SK-N-SH (cell line): ENCODE measurements at regions not wholly inside any gene's neighbourhood (a gene's known extent, or its start where the extent isn't known, plus 50 kb on each side); places are given as distances from the start of the nearest gene placed in this dataset.

Source experiments
- CTCF ChIA-PET: fragments of 300-600, 350-600 bp; formaldehyde crosslinking; extraction: SDS; loops from one replicate; lab custom pipeline; 2021; lab: Yijun Ruan, JAX
- POLR2A ChIA-PET: fragments of 350-600 bp; sonication (Branson Sonifier 250); formaldehyde crosslinking; extraction: SDS; loops from one replicate; lab custom pipeline; 2020; ENCODE audit warnings: antibody characterized with exemption, inconsistent platforms; lab: Yijun Ruan, JAX
- DNase-seq: peaks from one replicate; pipeline ENCODE4 v3.0.0; 2012
- H2AFZ ChIP-seq: fragments of 200-600 bp; sonication (generic); 2 replicates; pipeline ENCODE4 v1.8.1; 2016; ENCODE audit warnings: antibody characterized with exemption, mild to moderate bottlenecking, low read depth
- H3F3A ChIP-seq: fragments of 200-600 bp; sonication (generic); replicated peaks from 2 replicates; pipeline ENCODE3; 2016; ENCODE audit warnings: antibody characterized with exemption, mild to moderate bottlenecking; ENCODE audit not compliant: insufficient read depth
- H3K27ac ChIP-seq, 2 experiments: fragments of 200-500 bp in 1 of 2; fragments of 200-600 bp in 1 of 2; sonication (Bioruptor generic) in 1 of 2; sonication (generic), shearing (Covaris generic) in 1 of 2; 2 replicates each; pipeline versions ENCODE4 v1.5.1 to v1.6.1; 2014 to 2016; ENCODE audit warnings: low read depth in 2 of 2, inconsistent platforms in 1 of 2, low read length in 1 of 2, mild to moderate bottlenecking in 1 of 2, mixed read lengths in 1 of 2
- H3K27me3 ChIP-seq: fragments of 200-600 bp; sonication (generic), shearing (Covaris generic); 2 replicates; pipeline ENCODE4 v1.6.1; 2016; ENCODE audit warnings: mixed run types; ENCODE audit not compliant: insufficient read depth
- H3K36me3 ChIP-seq, 2 experiments: fragments of 200-500 bp in 1 of 2; fragments of 200-600 bp in 1 of 2; sonication (Bioruptor generic) in 1 of 2; sonication (generic) in 1 of 2; replicated peaks in 1 of 2; 2 replicates each; pipeline versions ENCODE3 to v1.5.1; 2014 to 2016; ENCODE audit warnings: low read length in 1 of 2, mild to moderate bottlenecking in 1 of 2; ENCODE audit not compliant: insufficient read depth in 2 of 2, control insufficient read depth in 1 of 2
- H3K4me1 ChIP-seq, 2 experiments: fragments of 200-500 bp in 1 of 2; fragments of 200-600 bp in 1 of 2; sonication (Bioruptor generic) in 1 of 2; sonication (generic), shearing (Covaris generic) in 1 of 2; 2 replicates each; pipeline versions ENCODE4 v1.5.1 to v1.6.1; 2014 to 2016; ENCODE audit warnings: low read depth in 1 of 2, low read length in 1 of 2, mixed run types in 1 of 2; ENCODE audit not compliant: insufficient read depth in 2 of 2, control insufficient read depth in 1 of 2
- H3K4me2 ChIP-seq: fragments of 200-600 bp; sonication (generic), shearing (Covaris generic); 2 replicates; pipeline ENCODE4 v1.6.1; 2017; ENCODE audit warnings: mixed run types
- H3K4me3 ChIP-seq, 2 experiments: fragments of 200-500 bp in 1 of 2; fragments of 200-600 bp in 1 of 2; sonication (Bioruptor generic) in 1 of 2; sonication (generic), shearing (Covaris generic) in 1 of 2; 2 replicates each; pipeline versions ENCODE4 v1.5.1 to v1.8.1; 2014 to 2016; ENCODE audit warnings: low read depth in 2 of 2, inconsistent platforms in 1 of 2, low read length in 1 of 2, mild to moderate bottlenecking in 1 of 2, mixed read lengths in 1 of 2, moderate library complexity in 1 of 2
- H3K79me2 ChIP-seq: fragments of 200-600 bp; sonication (generic); 2 replicates; pipeline ENCODE4 v1.8.1; 2017; ENCODE audit warnings: mild to moderate bottlenecking; ENCODE audit not compliant: insufficient read depth
- H3K9ac ChIP-seq: fragments of 200-600 bp; sonication (generic); 2 replicates; pipeline ENCODE4 v1.6.1; 2017; ENCODE audit warnings: mixed run types
- H3K9me2 ChIP-seq: fragments of 200-600 bp; sonication (generic); 2 replicates; pipeline ENCODE4 v1.6.1; 2017; ENCODE audit warnings: mixed run types
- H3K9me3 ChIP-seq: fragments of 200-600 bp; sonication (generic); 2 replicates; pipeline ENCODE4 v1.6.1; 2017; ENCODE audit warnings: mixed run types, mild to moderate bottlenecking, moderate library complexity
- H4K20me1 ChIP-seq: fragments of 200-600 bp; sonication (generic); 2 replicates; pipeline ENCODE4 v1.6.1; 2017; ENCODE audit warnings: mild to moderate bottlenecking, mixed run types; ENCODE audit not compliant: insufficient read depth
- CHD2 ChIP-seq: fragments of 150-350 bp; IDR thresholded peaks from 2 replicates; pipeline ENCODE4 v1.6.1; 2018; ENCODE audit warnings: low read length; ENCODE audit not compliant: partially characterized antibody
- ELF1 ChIP-seq: IDR thresholded peaks from 2 replicates; pipeline ENCODE4 v1.4.0; 2012
- FOXM1 ChIP-seq: IDR thresholded peaks from 2 replicates; pipeline ENCODE4 v1.4.0; 2012; ENCODE audit warnings: low read depth, mild to moderate bottlenecking
- GABPA ChIP-seq: IDR thresholded peaks from 2 replicates; pipeline ENCODE4 v1.4.0; 2012; ENCODE audit warnings: low read depth, mild to moderate bottlenecking
- GATA2 ChIP-seq: sonication (generic); formaldehyde crosslinking; IDR thresholded peaks from 2 replicates; pipeline ENCODE4 v1.5.0; 2020; ENCODE audit warnings: mild to moderate bottlenecking, missing genetic modification reagents
- IRF3 ChIP-seq: fragments of 150-350 bp; IDR thresholded peaks from 2 replicates; pipeline ENCODE4 v1.6.1; 2016; ENCODE audit warnings: mild to moderate bottlenecking, low read depth, low read length
- RFX5 ChIP-seq: IDR thresholded peaks from 2 replicates; pipeline ENCODE4 v1.6.1; 2012; ENCODE audit warnings: mild to moderate bottlenecking, improper control_type of control experiment, low read length
- SMC3 ChIP-seq: IDR thresholded peaks from 2 replicates; pipeline ENCODE4 v1.6.1; 2012; ENCODE audit warnings: low read depth, low read length, improper control_type of control experiment
- TEAD4 ChIP-seq: IDR thresholded peaks from 2 replicates; pipeline ENCODE4 v1.4.0; 2012; ENCODE audit warnings: mild to moderate bottlenecking, borderline replicate concordance; ENCODE audit not compliant: insufficient read depth
- WGBS: methylation state at CpG from one replicate; pipeline ENCODE4 v1.1.6; 2017; ENCODE audit warnings: low lambda C conversion rate; 5-methylcytosine and 5-hydroxymethylcytosine counted together
- TF ChIP-seq, protein P1 (sequence below): IDR thresholded peaks from 2 replicates; pipeline ENCODE4; 2012
- TF ChIP-seq, protein P2 (sequence below): IDR thresholded peaks from 2 replicates; pipeline ENCODE4 v1.6.1; 2012; ENCODE audit warnings: mild to moderate bottlenecking, low read depth, low read length, moderate library complexity
- TF ChIP-seq, protein P3 (sequence below): fragments of 150-350 bp; IDR thresholded peaks from 2 replicates; pipeline ENCODE4 v1.6.1; 2017; ENCODE audit warnings: antibody characterized with exemption, low read length, low read depth, borderline replicate concordance

DNA sequence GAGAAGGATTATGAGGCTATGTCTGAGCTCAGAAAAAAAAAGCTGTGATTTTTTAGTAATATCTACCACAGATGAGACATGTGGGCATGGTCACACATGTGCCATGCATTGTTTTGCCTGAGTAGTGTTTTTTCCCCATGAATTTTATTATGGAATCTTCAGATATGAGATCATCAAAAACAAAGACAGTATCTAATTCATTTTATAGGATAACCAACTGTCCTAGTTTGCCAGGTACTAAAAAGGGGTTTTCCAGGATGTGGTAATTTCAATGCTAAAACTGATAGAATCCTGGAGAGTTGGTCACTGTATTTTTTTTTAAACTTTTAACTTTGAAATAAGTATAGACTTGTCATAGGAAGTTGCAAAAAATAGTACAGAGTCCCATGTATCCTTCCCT is 127.4 kb upstream of the MAP3K7 start (continued):
- TF ChIP-seq, protein P1, sequence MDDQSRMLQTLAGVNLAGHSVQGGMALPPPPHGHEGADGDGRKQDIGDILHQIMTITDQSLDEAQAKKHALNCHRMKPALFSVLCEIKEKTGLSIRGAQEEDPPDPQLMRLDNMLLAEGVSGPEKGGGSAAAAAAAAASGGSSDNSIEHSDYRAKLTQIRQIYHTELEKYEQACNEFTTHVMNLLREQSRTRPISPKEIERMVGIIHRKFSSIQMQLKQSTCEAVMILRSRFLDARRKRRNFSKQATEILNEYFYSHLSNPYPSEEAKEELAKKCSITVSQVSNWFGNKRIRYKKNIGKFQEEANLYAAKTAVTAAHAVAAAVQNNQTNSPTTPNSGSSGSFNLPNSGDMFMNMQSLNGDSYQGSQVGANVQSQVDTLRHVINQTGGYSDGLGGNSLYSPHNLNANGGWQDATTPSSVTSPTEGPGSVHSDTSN, result no peak

- H2AFZ ChIP-seq, result no peak overlapping the region
- ChIA-PET POLR2A (no interaction called here), CTCF (interaction anchor here (1.3 kb wide), 1 partner anchor 22 kb away, joined by 4 read pairs; no protein-coding TSS in a partner anchor)
- no peak overlapping the region for H3K9ac ChIP-seq
- no peaks in the 10 kb centered on the region for H3K9me2 ChIP-seq
- WGBS, result 40% methylated on average over 8 of the region's 8 CpGs
- peaks cover 4% of the 10 kb centered on the region for H3F3A ChIP-seq
- no peaks in the 10 kb centered on the region for H4K20me1 ChIP-seq
- no peaks in the 10 kb centered on the region for H3K36me3 ChIP-seq
- no peak overlapping the region for H3K4me3 ChIP-seq
- no peaks in the 10 kb centered on the region; the same call in 1 of the 2 replicates for H3K27me3 ChIP-seq
- TF ChIP-seq FOXM1, result no peak
- no peak for TF ChIP-seq TEAD4
- TF ChIP-seq, protein P2, sequence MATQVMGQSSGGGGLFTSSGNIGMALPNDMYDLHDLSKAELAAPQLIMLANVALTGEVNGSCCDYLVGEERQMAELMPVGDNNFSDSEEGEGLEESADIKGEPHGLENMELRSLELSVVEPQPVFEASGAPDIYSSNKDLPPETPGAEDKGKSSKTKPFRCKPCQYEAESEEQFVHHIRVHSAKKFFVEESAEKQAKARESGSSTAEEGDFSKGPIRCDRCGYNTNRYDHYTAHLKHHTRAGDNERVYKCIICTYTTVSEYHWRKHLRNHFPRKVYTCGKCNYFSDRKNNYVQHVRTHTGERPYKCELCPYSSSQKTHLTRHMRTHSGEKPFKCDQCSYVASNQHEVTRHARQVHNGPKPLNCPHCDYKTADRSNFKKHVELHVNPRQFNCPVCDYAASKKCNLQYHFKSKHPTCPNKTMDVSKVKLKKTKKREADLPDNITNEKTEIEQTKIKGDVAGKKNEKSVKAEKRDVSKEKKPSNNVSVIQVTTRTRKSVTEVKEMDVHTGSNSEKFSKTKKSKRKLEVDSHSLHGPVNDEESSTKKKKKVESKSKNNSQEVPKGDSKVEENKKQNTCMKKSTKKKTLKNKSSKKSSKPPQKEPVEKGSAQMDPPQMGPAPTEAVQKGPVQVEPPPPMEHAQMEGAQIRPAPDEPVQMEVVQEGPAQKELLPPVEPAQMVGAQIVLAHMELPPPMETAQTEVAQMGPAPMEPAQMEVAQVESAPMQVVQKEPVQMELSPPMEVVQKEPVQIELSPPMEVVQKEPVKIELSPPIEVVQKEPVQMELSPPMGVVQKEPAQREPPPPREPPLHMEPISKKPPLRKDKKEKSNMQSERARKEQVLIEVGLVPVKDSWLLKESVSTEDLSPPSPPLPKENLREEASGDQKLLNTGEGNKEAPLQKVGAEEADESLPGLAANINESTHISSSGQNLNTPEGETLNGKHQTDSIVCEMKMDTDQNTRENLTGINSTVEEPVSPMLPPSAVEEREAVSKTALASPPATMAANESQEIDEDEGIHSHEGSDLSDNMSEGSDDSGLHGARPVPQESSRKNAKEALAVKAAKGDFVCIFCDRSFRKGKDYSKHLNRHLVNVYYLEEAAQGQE, result no peak
- TF ChIP-seq RFX5, result no peak
- TF ChIP-seq ELF1, result no peak
- no peak for TF ChIP-seq CHD2
- TF ChIP-seq, protein P3, sequence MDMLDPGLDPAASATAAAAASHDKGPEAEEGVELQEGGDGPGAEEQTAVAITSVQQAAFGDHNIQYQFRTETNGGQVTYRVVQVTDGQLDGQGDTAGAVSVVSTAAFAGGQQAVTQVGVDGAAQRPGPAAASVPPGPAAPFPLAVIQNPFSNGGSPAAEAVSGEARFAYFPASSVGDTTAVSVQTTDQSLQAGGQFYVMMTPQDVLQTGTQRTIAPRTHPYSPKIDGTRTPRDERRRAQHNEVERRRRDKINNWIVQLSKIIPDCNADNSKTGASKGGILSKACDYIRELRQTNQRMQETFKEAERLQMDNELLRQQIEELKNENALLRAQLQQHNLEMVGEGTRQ, result no peak
- no peaks in the 10 kb centered on the region; a peak in 1 of 4 replicates for H3K4me1 ChIP-seq
- no peaks in the 10 kb centered on the region for H3K79me2 ChIP-seq
- H3K9me3 ChIP-seq, result no peaks in the 10 kb centered on the region
- DNase-seq, result no peak
- H3K4me2 ChIP-seq, result no peak overlapping the region
- no peak overlapping the region for H3K27ac ChIP-seq
Measured at GRCh38 chr6:90712114-90712513, 125.2 kb upstream of the MAP3K7 start.

DNA sequence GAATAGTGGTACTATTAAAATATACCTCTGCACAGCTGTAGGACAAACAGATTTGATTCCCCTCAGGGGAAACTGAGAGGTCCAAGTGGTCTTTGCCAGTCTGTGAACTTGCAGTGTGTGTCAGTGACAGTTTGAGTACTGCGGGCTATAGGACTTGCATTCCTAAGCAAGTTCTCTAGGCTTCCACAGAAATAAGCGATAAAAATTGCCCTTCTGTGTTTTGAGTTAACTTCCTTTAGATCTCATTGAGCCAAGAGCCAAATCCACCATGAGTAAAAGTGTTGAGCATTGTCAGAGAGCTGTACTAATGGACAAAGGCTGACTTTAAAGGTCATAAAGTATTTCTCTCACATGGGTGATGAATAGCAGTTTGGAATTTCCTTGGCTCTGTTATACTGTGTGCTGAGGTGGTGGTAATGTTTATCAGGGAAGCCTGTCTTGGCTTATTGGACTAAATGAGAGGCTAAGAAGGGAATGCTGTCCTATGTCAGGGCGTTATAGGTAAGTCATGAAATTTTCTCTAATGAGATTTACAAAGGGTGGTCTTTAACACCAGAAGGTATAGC is 122.6 kb upstream of the MAP3K7 start:
- no peak overlapping the region for H3K4me2 ChIP-seq
- H3K36me3 ChIP-seq, result no peaks in the 10 kb centered on the region
- H3K27ac ChIP-seq, result no peak overlapping the region
- no peak for TF ChIP-seq FOXM1
- TF ChIP-seq GABPA, result no peak
- no peak for TF ChIP-seq GATA2 (CRISPR knock-in tag)
- TF ChIP-seq SMC3, result no peak
- TF ChIP-seq IRF3, result no peak
- TF ChIP-seq, all 33 proteins: peak for 0
- CTCF ChIA-PET, result no interaction called here
- Histone ChIP-seq H3K79me2 (no peaks in the 10 kb centered on the region), H3K4me1 (no peaks in the 10 kb centered on the region), H3K27me3 (no peaks in the 10 kb centered on the region; the same call in 1 of the 2 replicates), H3K9me3 (no peaks in the 10 kb centered on the region), H3K9me2 (no peaks in the 10 kb centered on the region), H3F3A (no peaks in the 10 kb centered on the region), H4K20me1 (no peaks in the 10 kb centered on the region), H3K9ac (no peak overlapping the region), H3K4me3 (no peak overlapping the region), H2AFZ (no peak overlapping the region)
- POLR2A ChIA-PET, result no interaction called here
- 7% methylated on average over 2 of the region's 3 CpGs for WGBS
- DNase-seq, result no peak
